ENCODE measurements at regions not wholly inside any gene's neighbourhood (a gene's known extent, or its start where the extent isn't known, plus 50 kb on each side); places are given as distances from the start of the nearest gene placed in this dataset.

GRCh38 chr3:30945291-30945690, 50.8 kb upstream of the GADL1 start:
- DNase-seq (ENCODE audit: extremely low spot score): no peak
- H3K4me1 ChIP-seq (ENCODE audit: insufficient read depth): no peaks in the 10 kb centered on the region
- H3K4me3 ChIP-seq (ENCODE audit: low read depth, low read length): no peak overlapping the region
- H3K36me3 ChIP-seq (ENCODE audit: insufficient read depth): no peaks in the 10 kb centered on the region
- WGBS: 89% methylated on average over 1 of the region's 1 CpG
- no peak overlapping the region for H3K27ac ChIP-seq (ENCODE audit: low read depth)

- WGBS: 76% methylated on average over 1 of the region's 1 CpG
- H3K27ac ChIP-seq (ENCODE audit: low read depth): no peak overlapping the region
- DNase-seq (ENCODE audit: extremely low spot score): no peak
- no peak overlapping the region for H3K4me3 ChIP-seq (ENCODE audit: low read depth, low read length)
- no peaks in the 10 kb centered on the region for H3K36me3 ChIP-seq (ENCODE audit: insufficient read depth)
- H3K4me1 ChIP-seq (ENCODE audit: insufficient read depth): no peaks in the 10 kb centered on the region
These were observed 54.0 kb upstream of the GADL1 start for GRCh38 chr3:30948426-30948825.

GRCh38 chr3:30951826-30952225, 57.4 kb upstream of the GADL1 start:
- no peak overlapping the region for H3K27ac ChIP-seq (ENCODE audit: low read depth)
- 62% methylated on average over 2 of the region's 2 CpGs for WGBS
- no peak overlapping the region for H3K4me3 ChIP-seq (ENCODE audit: low read depth, low read length)
- no peaks in the 10 kb centered on the region for H3K36me3 ChIP-seq (ENCODE audit: insufficient read depth)
- no peak for DNase-seq (ENCODE audit: extremely low spot score)
- no peaks in the 10 kb centered on the region for H3K4me1 ChIP-seq (ENCODE audit: insufficient read depth)

GRCh38 chr3:30952786-30953185, 58.3 kb upstream of the GADL1 start:
- Histone ChIP-seq H3K27ac (ENCODE audit: low read depth) (no peak overlapping the region), H3K4me1 (ENCODE audit: insufficient read depth) (no peaks in the 10 kb centered on the region), H3K4me3 (ENCODE audit: low read depth, low read length) (no peak overlapping the region), H3K36me3 (ENCODE audit: insufficient read depth) (no peaks in the 10 kb centered on the region)
- WGBS: 89% methylated on average over 3 of the region's 3 CpGs
- DNase-seq (ENCODE audit: extremely low spot score): no peak

DNA sequence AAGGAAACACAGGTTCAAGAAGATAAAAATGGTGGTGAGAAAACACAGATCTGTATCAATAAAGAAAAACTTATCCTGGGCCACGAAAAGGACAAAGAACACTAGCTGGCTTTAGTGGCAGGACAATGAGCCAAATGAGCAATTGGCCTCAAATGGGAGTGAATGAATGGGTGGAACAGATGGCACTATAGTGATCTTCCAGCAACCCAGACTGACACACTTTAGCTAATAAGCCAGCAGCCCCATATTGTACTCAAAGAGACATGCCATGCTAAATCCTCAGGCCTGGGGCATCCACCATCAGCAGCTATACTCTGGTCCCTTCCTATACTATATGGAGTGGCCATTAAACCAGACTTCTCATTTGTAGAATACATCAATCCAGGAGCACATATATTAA, 60.0 kb upstream of the GADL1 start:
- DNase-seq (ENCODE audit: extremely low spot score): no peak
- 87% methylated on average over 1 of the region's 1 CpG for WGBS
- H3K4me3 ChIP-seq (ENCODE audit: low read depth, low read length): no peak overlapping the region
- H3K27ac ChIP-seq (ENCODE audit: low read depth): no peak overlapping the region
- no peaks in the 10 kb centered on the region for H3K36me3 ChIP-seq (ENCODE audit: insufficient read depth)
- H3K4me1 ChIP-seq (ENCODE audit: insufficient read depth): no peaks in the 10 kb centered on the region

DNA sequence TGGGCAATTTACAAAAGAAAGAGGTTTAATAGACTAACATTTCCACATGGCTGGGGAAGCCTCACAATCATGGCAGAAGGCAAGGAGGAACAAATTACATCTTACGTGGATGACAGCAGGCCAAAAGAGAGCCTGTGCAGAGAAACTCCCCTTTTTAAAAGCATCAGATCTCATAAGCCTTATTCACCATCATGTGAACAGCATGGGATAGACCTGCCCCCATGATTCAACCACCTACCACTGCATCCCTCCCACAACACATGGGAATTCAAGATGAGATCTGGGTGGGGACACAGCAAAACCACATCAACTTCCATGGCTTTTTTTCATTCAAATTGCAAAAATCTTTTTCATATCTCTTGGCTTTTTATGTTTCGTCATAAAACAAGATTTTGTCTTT, 67.6 kb upstream of the GADL1 start:
- 94% methylated on average over 2 of the region's 2 CpGs for WGBS
- DNase-seq (ENCODE audit: extremely low spot score): no peak

GRCh38 chr3:30962493-30962892, 68.0 kb upstream of the GADL1 start:
- 79% methylated on average over 4 of the region's 4 CpGs for WGBS
- Histone ChIP-seq H3K4me1 (ENCODE audit: insufficient read depth) (no peaks in the 10 kb centered on the region), H3K27ac (ENCODE audit: low read depth) (no peak overlapping the region), H3K4me3 (ENCODE audit: low read depth, low read length) (no peak overlapping the region), H3K36me3 (ENCODE audit: insufficient read depth) (no peaks in the 10 kb centered on the region)
- no peak for DNase-seq (ENCODE audit: extremely low spot score)

More for the DNA sequence above, 67.6 kb upstream of the GADL1 start:
- no peaks in the 10 kb centered on the region for H3K4me1 ChIP-seq (ENCODE audit: insufficient read depth)
- no peaks in the 10 kb centered on the region for H3K36me3 ChIP-seq (ENCODE audit: insufficient read depth)
- H3K27ac ChIP-seq (ENCODE audit: low read depth): no peak overlapping the region
- H3K4me3 ChIP-seq (ENCODE audit: low read depth, low read length): no peak overlapping the region

DNA sequence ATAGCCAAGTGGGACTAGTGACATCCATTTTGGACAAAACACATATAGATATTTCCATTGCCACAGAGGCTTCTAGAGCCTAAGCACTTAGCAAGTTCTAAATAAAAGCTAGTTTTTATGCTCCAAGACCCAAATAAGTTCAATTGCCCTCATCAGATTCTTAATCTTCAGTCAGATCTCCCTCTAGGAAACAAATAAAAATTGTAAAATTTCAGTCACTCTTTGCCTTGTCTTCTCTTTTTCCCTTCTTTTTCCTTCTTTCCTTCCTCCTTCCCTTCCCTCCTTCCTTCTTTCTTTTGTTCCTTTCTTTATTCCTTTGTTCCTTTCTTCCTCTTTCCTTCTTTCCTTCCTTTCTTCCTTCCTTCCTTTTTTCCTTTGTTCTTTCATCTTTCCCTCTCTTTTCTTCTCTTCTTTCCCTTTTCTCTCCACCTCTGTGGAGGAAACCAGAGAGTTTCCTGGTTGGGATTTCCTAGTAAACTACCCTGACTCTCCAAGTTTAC, 68.8 kb upstream of the GADL1 start:
- Histone ChIP-seq H3K36me3 (ENCODE audit: insufficient read depth) (no peaks in the 10 kb centered on the region), H3K4me1 (ENCODE audit: insufficient read depth) (no peaks in the 10 kb centered on the region), H3K27ac (ENCODE audit: low read depth) (no peak overlapping the region), H3K4me3 (ENCODE audit: low read depth, low read length) (no peak overlapping the region)
- DNase-seq (ENCODE audit: extremely low spot score): no peak

DNA sequence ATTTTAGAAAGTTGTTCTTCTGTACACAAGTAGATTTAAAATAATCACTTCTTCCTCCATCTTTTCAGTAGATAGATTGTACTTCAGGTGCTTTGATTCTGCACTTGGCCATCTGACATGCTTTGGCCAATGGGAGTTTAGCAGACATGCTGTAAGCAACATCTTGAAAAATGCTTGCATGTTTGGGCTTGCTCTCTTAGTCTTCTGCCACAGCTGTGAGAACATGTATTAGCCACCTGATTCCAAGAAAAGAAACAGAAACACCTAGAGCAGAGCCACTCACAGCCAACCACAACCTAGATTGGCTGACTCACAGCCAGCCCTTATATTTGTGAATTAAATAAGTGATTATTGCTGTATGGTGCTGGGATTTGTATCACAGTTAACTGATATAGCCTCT, 70.2 kb upstream of the GADL1 start:
- no peak overlapping the region for H3K4me3 ChIP-seq (ENCODE audit: low read depth, low read length)

GRCh38 chr3:30966896-30967295, 72.4 kb upstream of the GADL1 start:
- Histone ChIP-seq H3K4me1 (ENCODE audit: insufficient read depth) (no peaks in the 10 kb centered on the region), H3K27ac (ENCODE audit: low read depth) (no peak overlapping the region), H3K36me3 (ENCODE audit: insufficient read depth) (no peaks in the 10 kb centered on the region), H3K4me3 (ENCODE audit: low read depth, low read length) (no peak overlapping the region)
- no peak for DNase-seq (ENCODE audit: extremely low spot score)
- 60% methylated on average over 7 of the region's 7 CpGs for WGBS

More for the DNA sequence above, 70.2 kb upstream of the GADL1 start:
- DNase-seq (ENCODE audit: extremely low spot score): no peak
- no peak overlapping the region for H3K27ac ChIP-seq (ENCODE audit: low read depth)
- no peaks in the 10 kb centered on the region for H3K4me1 ChIP-seq (ENCODE audit: insufficient read depth)
- H3K36me3 ChIP-seq (ENCODE audit: insufficient read depth): no peaks in the 10 kb centered on the region

DNA sequence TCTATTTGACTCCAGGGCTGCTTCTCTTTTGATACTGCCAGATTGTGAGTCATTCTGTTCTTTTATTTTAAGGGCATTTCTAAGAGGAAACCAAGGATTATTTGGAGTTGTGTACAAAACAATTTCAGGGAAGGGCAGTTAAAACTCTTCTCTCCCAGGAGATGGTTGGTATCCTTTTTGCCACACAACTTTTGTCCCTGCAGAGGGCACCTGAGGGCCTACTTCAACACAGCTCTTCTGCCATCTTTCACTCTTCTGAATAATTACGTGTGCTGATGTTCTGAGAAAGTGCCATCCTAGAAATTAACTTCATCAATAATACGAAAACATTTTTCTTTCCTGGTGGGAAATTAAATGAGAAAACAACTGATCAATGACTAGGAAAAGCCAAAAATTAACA, 75.7 kb upstream of the GADL1 start:
- WGBS: 89% methylated on average over 2 of the region's 2 CpGs
- Histone ChIP-seq H3K27ac (ENCODE audit: low read depth) (no peak overlapping the region), H3K4me1 (ENCODE audit: insufficient read depth) (no peaks in the 10 kb centered on the region), H3K4me3 (ENCODE audit: low read depth, low read length) (no peak overlapping the region), H3K36me3 (ENCODE audit: insufficient read depth) (no peaks in the 10 kb centered on the region)
- DNase-seq (ENCODE audit: extremely low spot score): no peak

DNA sequence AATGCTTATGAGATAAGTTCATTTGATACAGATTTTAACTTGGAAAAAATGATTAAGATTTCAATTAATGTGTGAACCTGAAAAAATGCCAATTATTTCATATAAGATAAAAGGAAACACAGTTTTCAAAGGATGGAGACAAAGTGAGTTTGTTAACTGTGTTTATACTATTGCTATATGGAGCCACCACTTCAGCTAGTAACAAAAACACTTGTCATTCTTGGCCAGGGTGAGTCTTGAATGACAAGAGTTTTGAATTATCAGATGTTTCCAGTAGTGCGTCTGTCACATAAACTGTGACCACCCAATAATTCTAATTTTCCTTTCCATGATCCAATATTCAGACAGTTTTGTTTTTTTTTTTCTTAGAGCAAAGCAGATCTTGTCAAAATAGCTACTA, 78.0 kb upstream of the GADL1 start:
- WGBS: 86% methylated on average over 1 of the region's 1 CpG
- Histone ChIP-seq H3K4me1 (ENCODE audit: insufficient read depth) (no peaks in the 10 kb centered on the region), H3K36me3 (ENCODE audit: insufficient read depth) (no peaks in the 10 kb centered on the region), H3K27ac (ENCODE audit: low read depth) (no peak overlapping the region), H3K4me3 (ENCODE audit: low read depth, low read length) (no peak overlapping the region)
- DNase-seq (ENCODE audit: extremely low spot score): no peak

DNA sequence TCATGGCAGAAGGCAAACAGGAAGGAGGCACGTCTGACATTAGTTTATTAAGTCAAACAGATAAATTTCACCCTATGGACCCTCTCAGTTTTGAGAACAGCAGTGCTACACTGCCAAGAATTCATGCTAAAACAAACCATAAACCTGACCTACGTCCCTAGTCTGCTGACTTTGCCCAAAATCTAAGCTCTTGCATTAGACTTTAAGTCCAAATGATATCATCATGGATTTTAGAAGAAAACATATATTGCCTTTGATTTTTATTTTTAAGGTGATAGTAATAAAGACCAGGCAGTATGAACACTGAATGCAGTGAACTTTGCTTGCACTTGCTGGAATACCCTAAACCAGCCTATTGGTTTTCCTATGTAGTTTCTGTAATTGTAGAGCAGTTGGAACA, 79.6 kb upstream of the GADL1 start:
- DNase-seq (ENCODE audit: extremely low spot score): no peak
- WGBS: 70% methylated on average over 2 of the region's 2 CpGs
- H3K4me3 ChIP-seq (ENCODE audit: low read depth, low read length): no peak overlapping the region
- no peaks in the 10 kb centered on the region for H3K36me3 ChIP-seq (ENCODE audit: insufficient read depth)
- no peak overlapping the region for H3K27ac ChIP-seq (ENCODE audit: low read depth)
- H3K4me1 ChIP-seq (ENCODE audit: insufficient read depth): no peaks in the 10 kb centered on the region

GRCh38 chr3:30977592-30977991, 83.1 kb upstream of the GADL1 start:
- no peak overlapping the region for H3K27ac ChIP-seq (ENCODE audit: low read depth)
- WGBS: 94% methylated on average over 1 of the region's 1 CpG
- DNase-seq (ENCODE audit: extremely low spot score): no peak
- no peak overlapping the region for H3K4me3 ChIP-seq (ENCODE audit: low read depth, low read length)
- H3K4me1 ChIP-seq (ENCODE audit: insufficient read depth): no peaks in the 10 kb centered on the region
- no peaks in the 10 kb centered on the region for H3K36me3 ChIP-seq (ENCODE audit: insufficient read depth)

DNA sequence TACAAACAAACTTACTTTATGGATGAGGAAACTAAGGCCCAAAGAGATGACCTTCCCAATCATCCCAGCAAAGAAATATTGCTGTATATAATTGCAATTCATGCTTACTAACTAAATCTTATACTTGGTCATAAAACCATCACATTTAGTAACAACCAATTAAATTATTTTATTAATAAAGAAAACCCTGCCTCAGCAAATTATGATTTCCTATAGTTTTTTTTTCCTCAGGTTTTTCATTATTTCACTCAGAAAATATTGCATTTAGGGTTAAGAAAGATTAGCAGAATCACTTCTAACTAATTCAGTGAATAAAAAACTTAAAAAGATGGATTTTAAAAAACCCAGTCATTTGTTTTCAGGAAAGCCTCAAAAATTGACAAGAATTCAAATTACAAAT, 86.5 kb upstream of the GADL1 start:
- H3K36me3 ChIP-seq (ENCODE audit: insufficient read depth): no peaks in the 10 kb centered on the region
- no peak overlapping the region for H3K27ac ChIP-seq (ENCODE audit: low read depth)
- no peak for DNase-seq (ENCODE audit: extremely low spot score)

More for the DNA sequence above, 86.5 kb upstream of the GADL1 start:
- Histone ChIP-seq H3K4me3 (ENCODE audit: low read depth, low read length) (no peak overlapping the region), H3K4me1 (ENCODE audit: insufficient read depth) (no peaks in the 10 kb centered on the region)
